ENCODE measurements at regions not wholly inside any gene's neighbourhood (a gene's known extent, or its start where the extent isn't known, plus 50 kb on each side); places are given as distances from the start of the nearest gene placed in this dataset.

DNA sequence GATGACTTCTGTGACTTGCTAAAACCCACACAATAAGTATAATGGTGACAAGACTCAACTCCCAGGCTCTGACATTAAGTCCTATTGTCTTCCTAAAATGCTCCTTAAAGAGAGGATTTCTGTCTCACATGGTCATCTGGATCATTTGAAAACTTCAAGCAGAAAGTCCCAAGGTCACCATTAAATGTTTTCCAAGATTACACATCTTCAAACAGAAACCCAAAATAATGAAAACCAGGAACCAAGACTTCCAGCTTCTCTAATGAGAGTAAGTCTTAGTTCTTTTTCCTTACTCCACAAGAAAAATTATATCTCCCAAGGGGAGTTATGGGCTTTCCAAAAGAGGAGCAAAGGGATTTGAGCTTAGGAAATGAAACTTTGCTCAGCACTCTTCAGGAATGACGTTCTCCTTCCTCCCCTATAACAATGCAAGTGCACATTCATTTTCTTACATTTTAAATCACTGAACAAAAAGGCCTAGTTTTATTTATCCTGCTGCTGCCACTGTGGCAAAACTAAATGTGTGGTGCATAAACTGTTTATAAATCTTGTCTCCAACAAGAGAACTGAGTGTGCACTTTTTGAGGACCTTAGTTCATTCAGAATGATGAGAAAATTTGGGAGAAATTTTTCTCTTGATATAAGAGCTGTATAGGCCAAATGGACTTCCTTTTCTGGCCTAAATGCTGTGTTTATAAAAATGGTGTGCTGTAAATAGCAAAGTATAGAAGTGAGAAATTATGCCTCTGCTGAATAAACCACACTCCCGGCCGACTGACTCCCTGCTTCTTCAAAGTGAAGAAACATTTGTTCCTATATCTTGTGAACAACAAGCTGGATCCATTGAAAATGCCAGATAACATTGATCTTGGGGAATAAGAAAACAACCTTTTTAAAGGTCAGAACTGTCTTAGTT is 148.4 kb upstream of the PLEKHG7 start:
- DNase-seq (ENCODE audit: low spot score): no peak

DNA sequence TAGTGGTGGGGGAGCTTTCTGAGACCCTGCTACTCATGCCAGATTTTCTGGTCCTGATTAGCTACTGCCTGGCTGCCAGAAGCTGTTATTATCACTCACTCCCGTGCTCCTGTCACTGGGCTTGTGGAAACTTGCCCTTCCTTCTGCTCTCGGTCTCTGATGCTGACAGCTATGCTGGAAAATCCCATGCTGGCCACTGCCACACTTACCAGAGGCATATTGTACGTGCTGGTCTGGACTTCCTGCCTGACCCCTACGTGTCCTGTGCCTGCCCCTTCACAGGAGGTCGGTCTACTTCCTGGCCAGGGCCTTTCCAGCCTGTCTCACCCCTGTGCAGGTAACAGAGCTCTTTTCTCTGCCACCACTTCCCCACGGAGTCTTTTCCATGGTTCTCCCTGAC is 149.4 kb upstream of the PLEKHG7 start:
- DNase-seq (ENCODE audit: low spot score): no peak

DNA sequence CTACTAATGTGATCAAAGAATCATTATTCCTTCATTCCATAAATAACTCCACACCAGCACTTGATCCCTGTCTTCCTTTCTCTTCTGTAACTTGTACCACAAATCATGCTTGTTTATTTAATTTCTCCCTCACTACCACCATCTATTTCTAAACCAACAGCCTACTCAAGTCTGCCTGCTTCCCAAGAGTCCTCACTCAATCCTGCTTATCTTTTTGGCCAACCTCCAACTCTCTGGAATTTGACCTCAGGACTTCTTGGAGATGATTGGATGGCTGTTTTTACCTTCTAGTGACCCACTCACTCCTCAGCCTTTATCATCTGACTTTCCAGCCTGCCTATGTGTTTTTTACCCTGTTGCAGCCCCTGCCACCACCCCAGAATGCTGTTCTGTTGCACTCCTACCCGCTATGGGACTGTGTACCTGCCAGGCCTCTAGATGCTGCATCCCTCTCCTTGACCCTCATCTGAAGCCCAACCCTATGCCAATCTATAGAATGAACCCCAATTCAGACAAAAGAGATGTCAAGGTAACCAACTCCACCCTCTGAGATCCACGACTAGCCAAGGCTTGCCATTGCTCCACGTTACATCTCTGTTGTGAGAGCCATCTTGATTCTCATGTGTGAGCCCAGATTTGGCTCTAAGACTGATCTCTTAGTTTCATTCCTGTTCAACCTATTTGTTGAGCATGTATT is 150.2 kb upstream of the PLEKHG7 start:
- DNase-seq (ENCODE audit: low spot score): no peak

GRCh38 chr12:92551853-92552397 is 150.9 kb upstream of the PLEKHG7 start:
- DNase-seq (ENCODE audit: low spot score): peak; percentile 38

DNA sequence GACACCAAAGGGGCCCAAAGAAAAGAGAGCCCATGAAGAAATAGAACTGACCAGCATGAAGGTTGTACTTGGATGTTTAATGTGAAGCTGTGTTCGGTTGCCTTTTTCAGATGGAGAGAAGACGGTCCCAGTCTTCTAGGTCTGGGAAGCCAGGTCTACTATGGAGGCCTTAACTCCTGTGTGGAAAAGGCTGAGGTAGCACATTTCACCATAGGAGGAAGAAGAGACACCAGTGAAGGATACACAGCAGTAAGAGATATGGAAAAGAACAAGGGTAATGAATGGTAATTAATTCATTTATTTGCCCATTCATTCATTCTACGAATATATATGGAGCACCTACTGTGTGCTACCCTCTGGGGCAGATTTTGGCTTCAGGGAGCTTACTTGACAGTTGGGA is 151.6 kb upstream of the PLEKHG7 start:
- DNase-seq (ENCODE audit: low spot score): no peak

- DNase-seq (ENCODE audit: low spot score): no peak
Measured at GRCh38 chr12:92550661-92551060, 152.1 kb upstream of the PLEKHG7 start.

DNA sequence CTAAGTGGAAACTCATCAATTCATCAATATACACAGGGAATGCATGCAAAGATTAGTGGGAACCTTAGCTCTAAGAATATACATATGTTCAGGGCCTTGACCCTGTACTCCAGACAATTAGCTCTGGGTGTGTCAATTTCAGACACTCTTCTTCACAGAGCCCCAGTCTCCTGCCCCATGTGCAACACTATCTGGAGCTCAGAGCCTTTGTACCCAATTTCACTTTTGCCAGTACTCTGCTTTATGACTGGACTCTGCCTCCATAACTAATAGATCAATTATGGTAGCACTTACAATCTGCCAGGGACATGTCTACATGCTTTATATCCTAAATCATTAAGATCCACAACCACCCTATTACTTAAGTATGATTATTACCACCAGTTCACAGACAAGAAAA is 152.5 kb upstream of the PLEKHG7 start:
- DNase-seq (ENCODE audit: low spot score): no peak

DNA sequence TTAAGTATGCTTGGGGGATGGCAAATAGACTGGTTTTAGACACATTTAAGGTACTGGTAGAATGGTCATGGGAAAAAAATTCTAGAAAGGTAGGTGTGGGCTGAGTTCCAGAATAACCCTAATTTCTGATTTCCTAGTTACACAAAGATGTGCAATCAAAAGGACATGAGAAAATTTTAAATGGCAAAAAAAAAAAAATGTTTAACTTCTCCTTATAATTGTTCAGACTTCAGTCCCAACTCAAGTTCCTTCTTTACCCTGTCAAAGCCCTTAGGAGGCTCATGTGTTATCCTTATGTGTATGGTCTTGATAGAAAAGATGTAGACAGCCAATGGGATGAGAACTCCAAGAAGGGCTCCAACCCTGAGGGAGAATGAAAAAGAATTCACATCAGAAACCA is 153.3 kb upstream of the PLEKHG7 start:
- DNase-seq (ENCODE audit: low spot score): no peak

DNA sequence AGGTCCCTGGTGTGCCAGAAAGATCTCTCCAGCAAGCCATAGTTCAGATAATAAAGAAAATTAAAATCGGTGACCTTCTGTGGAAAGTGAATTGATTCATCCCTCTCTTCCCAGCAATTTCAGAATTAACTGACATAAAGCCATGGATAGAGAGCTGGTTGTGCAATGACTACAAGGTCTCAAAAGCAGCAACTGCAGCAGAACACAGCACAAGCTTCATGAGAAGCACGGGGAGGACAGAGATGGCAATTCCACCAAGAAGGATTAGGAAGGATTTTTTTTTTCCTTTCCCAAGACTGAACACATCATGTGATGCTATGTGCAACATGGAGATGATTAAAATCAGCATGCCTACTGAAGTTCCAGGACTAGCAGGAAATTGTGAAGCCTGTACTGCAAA is 154.9 kb upstream of the PLEKHG7 start:
- no peak for DNase-seq (ENCODE audit: low spot score)

DNA sequence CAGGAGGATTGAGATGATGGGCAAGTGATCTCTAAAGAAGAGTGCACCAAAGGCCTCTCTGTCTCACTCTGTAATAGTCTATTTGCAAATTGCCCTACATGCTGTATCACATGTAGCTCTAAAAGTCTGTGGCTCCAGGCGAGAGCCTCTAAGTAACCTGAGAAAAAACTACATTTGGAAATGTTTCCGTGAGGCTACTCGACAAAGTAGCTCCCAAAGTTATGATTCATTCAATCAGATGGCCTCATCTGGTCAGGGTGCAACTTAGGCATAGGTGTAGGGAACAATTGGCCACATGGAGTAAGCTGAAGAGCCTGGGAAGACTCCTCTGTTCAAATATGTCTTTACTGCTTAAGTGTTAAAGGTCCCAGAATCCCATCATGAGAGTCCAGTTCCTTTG is 155.4 kb upstream of the PLEKHG7 start:
- DNase-seq (ENCODE audit: low spot score): no peak

- no peak for DNase-seq (ENCODE audit: low spot score)
Measured at GRCh38 chr12:92546635-92547348, 156.0 kb upstream of the PLEKHG7 start.

- DNase-seq (ENCODE audit: low spot score): no peak
Measured at GRCh38 chr12:92546259-92546634, 156.5 kb upstream of the PLEKHG7 start.

DNA sequence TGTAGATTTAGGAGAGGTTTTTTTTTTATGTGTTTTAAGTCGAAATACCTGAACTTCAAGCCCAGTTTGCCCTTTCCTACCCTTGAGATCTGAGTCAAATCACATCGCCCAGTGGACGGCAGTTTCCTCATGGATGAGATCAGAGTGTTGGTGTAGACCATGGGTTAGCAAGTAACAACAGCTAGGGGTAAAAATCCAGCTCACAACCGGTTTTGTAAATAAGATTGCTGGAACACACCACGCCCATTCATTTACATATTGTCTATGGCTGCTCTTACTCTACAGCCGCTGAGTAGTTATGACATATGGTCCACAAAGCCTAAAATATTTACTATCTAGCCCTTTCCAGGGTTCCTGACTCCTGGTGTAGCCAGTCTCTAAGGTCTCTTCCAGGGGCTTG is 158.5 kb upstream of the PLEKHG7 start:
- DNase-seq (ENCODE audit: low spot score): no peak

- no peak for DNase-seq (ENCODE audit: low spot score)
Measured at GRCh38 chr12:92543840-92544239, 158.9 kb upstream of the PLEKHG7 start.

- no peak for DNase-seq (ENCODE audit: low spot score)
Measured at GRCh38 chr12:92543359-92543758, 159.4 kb upstream of the PLEKHG7 start.

DNA sequence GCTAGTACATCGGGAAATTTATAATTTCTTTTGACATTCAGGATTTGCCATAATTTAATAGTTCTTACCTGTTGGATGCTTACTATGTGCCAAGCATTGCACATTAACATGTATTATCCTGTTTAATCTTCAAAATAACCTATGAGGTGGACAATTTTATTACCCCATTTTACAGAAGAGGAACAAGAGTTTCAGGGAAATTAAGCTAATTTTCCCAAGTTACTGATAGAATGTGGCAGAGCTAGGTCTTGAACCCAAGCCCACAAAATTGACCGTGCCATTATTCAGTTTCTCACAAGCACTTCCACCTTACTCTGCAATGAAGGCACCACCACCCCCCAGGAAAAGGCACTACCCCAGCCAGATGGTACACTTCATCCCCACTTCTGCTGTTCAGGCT is 161.1 kb upstream of the PLEKHG7 start:
- DNase-seq (ENCODE audit: low spot score): no peak

DNA sequence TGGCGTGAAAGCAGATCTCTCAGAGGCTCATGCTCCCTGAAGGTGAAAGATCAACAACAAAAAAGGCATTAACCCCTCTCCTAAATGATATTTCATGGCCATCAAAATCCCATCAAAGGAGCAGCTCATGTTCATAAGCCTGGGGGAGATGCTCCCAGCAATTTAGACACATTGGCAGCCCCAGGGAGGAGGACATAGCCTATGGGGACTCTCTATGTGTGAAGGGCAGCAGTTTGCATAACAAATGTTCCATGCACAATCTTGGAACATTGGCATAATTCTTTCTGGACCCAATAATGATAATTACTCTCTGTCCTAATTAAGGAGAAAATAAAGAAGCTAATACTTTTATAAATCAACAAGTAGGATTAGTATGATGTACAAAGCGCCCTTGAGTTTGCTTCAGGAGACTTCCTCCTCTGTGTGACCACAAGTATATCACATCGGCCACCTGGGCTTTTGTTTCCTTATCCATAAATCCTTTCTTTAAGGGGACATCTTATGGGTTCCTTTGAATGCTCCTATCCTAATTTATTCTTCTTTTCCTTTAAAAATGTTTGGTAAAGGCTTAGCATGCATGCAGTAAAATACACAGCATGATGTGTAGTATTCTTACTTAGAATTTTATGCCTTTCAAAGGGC is 161.9 kb upstream of the PLEKHG7 start:
- no peak for DNase-seq (ENCODE audit: low spot score)

DNA sequence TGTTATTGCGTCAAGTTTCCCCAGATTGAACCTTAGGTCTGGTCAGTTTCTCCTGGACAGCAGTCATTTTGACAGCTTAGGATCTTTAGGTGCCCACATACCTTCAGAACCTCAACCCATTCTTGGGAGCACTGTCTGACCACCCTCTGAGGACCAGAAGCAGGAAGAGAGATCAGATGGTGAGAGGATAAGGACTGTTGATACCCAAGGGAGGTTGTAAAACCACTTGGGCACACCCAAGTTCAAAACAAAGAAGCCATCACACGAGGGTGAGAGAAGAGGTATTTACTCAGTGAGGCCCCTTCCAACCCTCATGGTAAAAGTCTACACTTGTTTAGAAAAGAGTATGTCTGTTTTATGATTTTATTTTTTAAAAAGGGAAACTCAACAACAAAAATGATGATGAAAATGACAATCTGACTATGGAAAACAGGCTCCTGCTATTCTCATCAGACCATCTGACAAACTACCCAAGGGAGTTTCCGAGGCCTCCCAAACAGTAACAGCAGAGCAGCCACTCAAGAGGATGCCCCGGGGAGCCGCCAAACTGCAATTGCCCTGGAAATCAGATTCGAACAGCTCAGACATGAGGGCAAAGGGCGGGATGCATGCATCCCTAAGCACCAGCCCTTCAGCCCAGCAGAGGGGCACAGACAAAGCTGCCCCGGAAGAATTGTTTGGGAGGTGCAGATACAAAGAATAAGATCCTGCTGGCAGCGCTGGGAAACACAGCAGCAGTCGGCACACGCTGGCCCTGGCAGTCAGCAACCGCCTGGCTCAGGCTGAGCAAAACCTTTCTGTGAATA is 162.6 kb upstream of the PLEKHG7 start:
- no peak for DNase-seq (ENCODE audit: low spot score)

DNA sequence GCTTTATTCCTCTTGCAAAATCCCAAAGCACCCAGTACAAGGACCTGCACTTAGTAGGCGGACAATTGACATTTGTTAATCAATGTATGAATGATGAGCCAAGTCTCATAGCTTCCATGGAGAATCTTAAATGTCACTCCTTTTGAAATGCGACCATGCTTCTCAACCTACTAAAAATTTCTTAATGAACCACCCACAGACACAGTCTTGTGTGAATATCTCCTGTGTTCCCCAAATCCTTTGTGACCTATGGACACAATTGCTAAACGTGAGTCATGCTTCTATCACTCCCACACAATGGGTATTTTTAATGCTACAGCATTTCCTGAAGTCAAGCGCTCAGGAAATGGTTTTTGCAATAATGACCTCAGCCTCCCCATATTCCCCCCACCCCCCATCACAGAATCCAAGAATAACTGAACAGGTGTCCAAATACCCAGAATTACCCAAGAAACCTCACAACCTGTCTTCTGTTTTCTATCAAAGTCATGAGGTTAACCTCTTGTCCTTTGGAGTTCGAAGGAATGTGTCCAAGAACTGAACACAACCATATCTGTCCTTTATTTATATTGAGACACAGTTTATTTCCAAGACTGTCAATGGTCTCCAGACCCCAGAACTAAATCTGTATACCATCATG is 163.6 kb upstream of the PLEKHG7 start:
- DNase-seq (ENCODE audit: low spot score): peak; percentile 25

DNA sequence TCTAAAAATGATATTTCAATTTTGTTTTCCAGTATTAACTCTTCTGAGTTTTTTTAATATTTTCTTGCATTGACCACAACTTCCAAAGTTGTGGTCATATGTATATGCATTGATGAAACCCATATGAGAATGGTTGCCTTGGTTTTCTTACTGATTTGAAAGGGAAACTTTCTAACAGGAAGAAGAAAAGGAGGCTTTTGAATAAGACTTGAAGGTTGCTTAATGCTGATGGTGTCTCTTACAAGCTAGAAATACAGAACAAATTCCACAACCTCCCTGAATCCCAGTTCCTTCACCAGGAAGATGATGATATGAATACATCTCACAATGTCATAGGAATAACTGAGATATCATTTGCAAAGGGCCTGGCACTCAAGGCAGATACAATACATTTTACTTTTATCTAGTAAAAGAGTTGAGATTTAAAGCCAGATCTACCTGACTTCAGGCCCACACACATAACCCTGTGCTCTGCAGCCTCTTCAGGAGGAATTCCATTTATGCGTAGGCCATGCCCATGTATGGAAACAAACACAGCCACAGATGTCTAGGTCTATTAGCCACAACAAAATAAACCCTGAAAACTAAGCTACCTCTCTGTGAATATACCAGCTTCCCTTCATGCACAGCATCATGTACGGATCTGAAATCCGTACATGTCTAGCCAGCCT is 165.4 kb upstream of the PLEKHG7 start:
- no peak for DNase-seq (ENCODE audit: low spot score)
